Activated naive CD4-positive, alpha-beta T cell treated with anti-CD3 and anti-CD28 coated beads, Interleukin-2, amount 10 ng/mL, durations not matched to agents 7 days and 5 days (primary cell): ENCODE measurements at regions not wholly inside any gene's neighbourhood (a gene's known extent, or its start where the extent isn't known, plus 50 kb on each side); places are given as distances from the start of the nearest gene placed in this dataset.

Source experiments
- CTCF ChIA-PET: fragments of 350-600 bp; sonication (Branson Sonifier 250); formaldehyde crosslinking; loops from one replicate; lab custom pipeline; 2021; ENCODE audit warnings: antibody characterized with exemption; lab: Charles Lee
- DNase-seq: peaks from one replicate; pipeline ENCODE4 v3.0.0-alpha.2; 2020
- H3K27ac Mint-ChIP-seq: one replicate; pipeline ENCODE4 v1.8.0; 2021; ENCODE audit warnings: mild to moderate bottlenecking, moderate library complexity, mixed read lengths
- H3K27me3 Mint-ChIP-seq: one replicate; pipeline ENCODE4 v1.8.0; 2021; ENCODE audit warnings: mild to moderate bottlenecking, mixed read lengths
- H3K36me3 Mint-ChIP-seq: one replicate; pipeline ENCODE4 v1.8.0; 2021; ENCODE audit warnings: mixed read lengths
- H3K4me1 Mint-ChIP-seq: one replicate; pipeline ENCODE4 v1.8.0; 2021; ENCODE audit warnings: mixed read lengths
- H3K4me3 Mint-ChIP-seq: one replicate; pipeline ENCODE4 v1.8.0; 2021; ENCODE audit warnings: mild to moderate bottlenecking, moderate library complexity, mixed read lengths
- H3K9me3 Mint-ChIP-seq: one replicate; pipeline ENCODE4 v1.8.0; 2021; ENCODE audit warnings: mixed read lengths

GRCh38 chr12:72792889-72793288 is 520.7 kb downstream of the TRHDE start:
- Mint-ChIP-seq H3K9me3 (peaks cover 13% of the 10 kb centered on the region), H3K4me1 (no peaks in the 10 kb centered on the region), H3K4me3 (no peak overlapping the region), H3K27ac (no peak overlapping the region), H3K27me3 (no peaks in the 10 kb centered on the region), H3K36me3 (no peaks in the 10 kb centered on the region)
- no peak for DNase-seq
- CTCF ChIA-PET, result no interaction called here

DNA sequence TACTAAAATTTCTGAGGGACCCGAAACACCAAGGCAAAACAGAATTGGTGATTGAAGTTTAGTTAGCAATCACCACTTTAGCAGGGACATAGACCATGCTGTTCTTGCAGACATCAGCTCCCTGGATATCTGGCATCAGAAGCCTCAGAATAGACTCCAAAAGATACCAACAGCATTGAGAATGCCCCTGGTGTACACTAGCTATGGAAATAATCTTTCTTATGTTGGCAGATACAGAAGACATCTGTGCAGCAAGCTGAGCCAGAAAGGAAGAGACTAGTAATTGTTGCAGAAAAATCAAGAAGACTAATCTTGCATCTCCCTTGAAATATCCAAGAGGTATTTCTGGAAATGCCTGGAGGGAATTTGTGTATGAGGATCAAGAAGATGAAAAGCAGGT is 521.6 kb downstream of the TRHDE start:
- H3K27ac Mint-ChIP-seq, result no peak overlapping the region
- H3K27me3 Mint-ChIP-seq, result no peaks in the 10 kb centered on the region
- DNase-seq, result no peak
- H3K9me3 Mint-ChIP-seq, result peaks cover 13% of the 10 kb centered on the region
- CTCF ChIA-PET, result no interaction called here
- H3K36me3 Mint-ChIP-seq, result no peaks in the 10 kb centered on the region
- no peaks in the 10 kb centered on the region for H3K4me1 Mint-ChIP-seq
- no peak overlapping the region for H3K4me3 Mint-ChIP-seq

- DNase-seq, result no peak
- H3K4me3 Mint-ChIP-seq, result no peak overlapping the region
- no peaks in the 10 kb centered on the region for H3K4me1 Mint-ChIP-seq
- H3K27ac Mint-ChIP-seq, result no peak overlapping the region
- peaks cover 23% of the 10 kb centered on the region for H3K9me3 Mint-ChIP-seq
- no peaks in the 10 kb centered on the region for H3K27me3 Mint-ChIP-seq
- CTCF ChIA-PET, result no interaction called here
- no peaks in the 10 kb centered on the region for H3K36me3 Mint-ChIP-seq
Observed at GRCh38 chr12:72815421-72815820, 543.3 kb downstream of the TRHDE start.

DNA sequence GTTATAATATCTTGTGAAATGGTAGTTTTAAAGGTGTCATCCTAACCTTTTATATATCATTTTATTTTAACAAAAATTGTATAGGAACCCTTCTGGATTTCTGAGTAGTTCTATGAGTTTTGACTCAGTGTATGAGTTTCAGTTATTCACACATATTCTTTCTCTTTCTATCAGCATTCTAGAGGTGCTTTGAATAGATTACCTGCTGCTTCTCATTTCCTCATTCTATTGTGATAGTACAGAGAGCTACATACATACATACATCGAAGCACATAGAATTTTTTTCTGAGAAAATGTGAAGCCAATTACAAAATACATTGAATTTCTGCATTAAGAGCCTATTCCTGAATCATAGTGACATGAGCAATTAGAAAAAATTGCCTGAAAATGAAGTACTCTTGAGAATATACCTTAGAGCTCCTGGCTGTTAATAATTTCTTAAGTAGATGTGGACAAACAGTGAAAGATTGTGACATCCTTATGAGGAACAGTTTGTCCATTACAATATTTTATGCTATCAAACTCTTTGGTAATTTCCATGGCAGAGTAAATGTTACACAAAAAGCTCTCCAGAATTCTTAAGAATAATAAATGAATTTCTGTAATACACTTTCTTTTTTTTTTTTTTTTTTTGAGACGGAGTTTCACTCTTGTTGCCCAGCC is 556.6 kb downstream of the TRHDE start:
- no peaks in the 10 kb centered on the region for H3K36me3 Mint-ChIP-seq
- no peak for DNase-seq
- H3K27me3 Mint-ChIP-seq, result no peaks in the 10 kb centered on the region
- H3K4me1 Mint-ChIP-seq, result no peaks in the 10 kb centered on the region
- no peak overlapping the region for H3K4me3 Mint-ChIP-seq
- CTCF ChIA-PET, result no interaction called here
- H3K9me3 Mint-ChIP-seq, result peaks cover 9% of the 10 kb centered on the region
- H3K27ac Mint-ChIP-seq, result no peak overlapping the region

GRCh38 chr12:72829838-72830237 is 557.7 kb downstream of the TRHDE start:
- Mint-ChIP-seq H3K27ac (no peak overlapping the region), H3K27me3 (no peaks in the 10 kb centered on the region), H3K9me3 (peaks cover 10% of the 10 kb centered on the region), H3K4me3 (no peak overlapping the region), H3K4me1 (no peaks in the 10 kb centered on the region), H3K36me3 (no peaks in the 10 kb centered on the region)
- no peak for DNase-seq
- CTCF ChIA-PET, result no interaction called here

- H3K36me3 Mint-ChIP-seq, result no peaks in the 10 kb centered on the region
- no peaks in the 10 kb centered on the region for H3K27me3 Mint-ChIP-seq
- no peak overlapping the region for H3K4me3 Mint-ChIP-seq
- peaks cover 5% of the 10 kb centered on the region for H3K9me3 Mint-ChIP-seq
- H3K27ac Mint-ChIP-seq, result no peak overlapping the region
- H3K4me1 Mint-ChIP-seq, result no peaks in the 10 kb centered on the region
- CTCF ChIA-PET, result no interaction called here
- no peak for DNase-seq
Observed at GRCh38 chr12:72832024-72832423, 559.9 kb downstream of the TRHDE start.

DNA sequence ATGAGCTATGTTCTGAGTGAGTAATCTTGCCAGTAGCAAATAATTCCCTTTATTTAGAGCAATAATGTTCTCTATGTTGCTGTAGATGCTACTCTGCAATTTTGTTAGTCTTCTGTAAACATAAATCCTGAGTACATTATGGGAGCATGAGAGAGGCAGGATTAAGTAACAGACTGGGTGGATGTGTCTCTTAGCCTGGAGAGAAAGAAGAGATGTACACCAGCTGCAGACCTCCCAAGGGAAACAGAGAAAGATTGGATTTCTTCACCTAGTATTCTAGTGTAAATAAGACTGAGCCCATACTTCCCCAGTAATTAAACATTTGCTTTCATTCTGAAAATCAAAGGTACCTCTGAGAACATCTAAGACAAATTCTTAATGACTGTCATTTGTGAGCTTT is 564.0 kb downstream of the TRHDE start:
- H3K27me3 Mint-ChIP-seq, result no peaks in the 10 kb centered on the region
- H3K4me3 Mint-ChIP-seq, result no peak overlapping the region
- H3K27ac Mint-ChIP-seq, result no peak overlapping the region
- H3K36me3 Mint-ChIP-seq, result no peaks in the 10 kb centered on the region
- peaks cover 5% of the 10 kb centered on the region for H3K9me3 Mint-ChIP-seq
- H3K4me1 Mint-ChIP-seq, result no peaks in the 10 kb centered on the region
- CTCF ChIA-PET, result no interaction called here
- DNase-seq, result no peak

- Mint-ChIP-seq H3K36me3 (no peaks in the 10 kb centered on the region), H3K4me1 (no peaks in the 10 kb centered on the region), H3K4me3 (no peak overlapping the region), H3K9me3 (peaks cover 9% of the 10 kb centered on the region), H3K27me3 (no peaks in the 10 kb centered on the region), H3K27ac (no peak overlapping the region)
- no peak for DNase-seq
- CTCF ChIA-PET, result no interaction called here
Observed at GRCh38 chr12:72839696-72840095, 567.5 kb downstream of the TRHDE start.

GRCh38 chr12:72863671-72864070 is 591.5 kb downstream of the TRHDE start:
- H3K4me3 Mint-ChIP-seq, result no peak overlapping the region
- no peaks in the 10 kb centered on the region for H3K27me3 Mint-ChIP-seq
- no peak for DNase-seq
- H3K36me3 Mint-ChIP-seq, result no peaks in the 10 kb centered on the region
- H3K9me3 Mint-ChIP-seq, result peaks cover 3% of the 10 kb centered on the region
- no peak overlapping the region for H3K27ac Mint-ChIP-seq
- H3K4me1 Mint-ChIP-seq, result no peaks in the 10 kb centered on the region
- CTCF ChIA-PET, result no interaction called here

- no peak for DNase-seq
- no peaks in the 10 kb centered on the region for H3K27me3 Mint-ChIP-seq
- no peak overlapping the region for H3K4me3 Mint-ChIP-seq
- H3K27ac Mint-ChIP-seq, result no peak overlapping the region
- peaks cover 2% of the 10 kb centered on the region for H3K9me3 Mint-ChIP-seq
- no peaks in the 10 kb centered on the region for H3K4me1 Mint-ChIP-seq
- CTCF ChIA-PET, result no interaction called here
- H3K36me3 Mint-ChIP-seq, result no peaks in the 10 kb centered on the region
Observed at GRCh38 chr12:72865921-72866320, 593.8 kb downstream of the TRHDE start.

DNA sequence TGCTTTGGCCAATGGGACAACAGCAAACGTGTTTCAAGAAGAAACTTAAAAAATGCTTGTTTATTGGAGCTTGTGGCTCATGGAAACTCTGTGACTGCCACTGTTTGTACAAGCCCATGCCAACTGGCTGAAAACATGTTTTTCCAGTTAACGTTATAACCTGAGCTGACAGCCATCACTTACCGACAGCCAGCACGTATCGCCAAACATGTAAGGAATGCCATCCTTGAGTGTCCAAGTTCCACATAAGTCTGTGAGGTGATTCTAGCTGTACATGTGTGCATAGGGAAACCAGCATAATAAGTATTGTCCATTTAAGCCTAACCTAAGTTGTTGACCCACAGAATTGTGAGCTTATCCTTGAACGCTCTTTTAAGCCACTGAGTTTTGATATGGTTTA is 596.9 kb downstream of the TRHDE start:
- no peak overlapping the region for H3K27ac Mint-ChIP-seq
- CTCF ChIA-PET, result no interaction called here

GRCh38 chr12:72872238-72872887 is 600.2 kb downstream of the TRHDE start:
- H3K4me1 Mint-ChIP-seq, result no peaks in the 10 kb centered on the region
- no peaks in the 10 kb centered on the region for H3K27me3 Mint-ChIP-seq
- CTCF ChIA-PET, result no interaction called here
- H3K4me3 Mint-ChIP-seq, result no peak overlapping the region
- DNase-seq, result no peak
- peaks cover 12% of the 10 kb centered on the region for H3K9me3 Mint-ChIP-seq
- H3K27ac Mint-ChIP-seq, result no peak overlapping the region
- H3K36me3 Mint-ChIP-seq, result no peaks in the 10 kb centered on the region

More for the DNA sequence above, 596.9 kb downstream of the TRHDE start:
- peaks cover 4% of the 10 kb centered on the region for H3K9me3 Mint-ChIP-seq
- no peaks in the 10 kb centered on the region for H3K27me3 Mint-ChIP-seq
- no peaks in the 10 kb centered on the region for H3K36me3 Mint-ChIP-seq
- H3K4me1 Mint-ChIP-seq, result no peaks in the 10 kb centered on the region
- no peak overlapping the region for H3K4me3 Mint-ChIP-seq
- DNase-seq, result no peak

GRCh38 chr12:72872996-72873395 is 600.8 kb downstream of the TRHDE start:
- Mint-ChIP-seq H3K4me1 (no peaks in the 10 kb centered on the region), H3K27ac (no peak overlapping the region), H3K9me3 (peaks cover 12% of the 10 kb centered on the region), H3K4me3 (no peak overlapping the region), H3K27me3 (no peaks in the 10 kb centered on the region), H3K36me3 (no peaks in the 10 kb centered on the region)
- CTCF ChIA-PET, result no interaction called here
- no peak for DNase-seq

GRCh38 chr12:72876092-72876491 is 603.9 kb downstream of the TRHDE start:
- no peaks in the 10 kb centered on the region for H3K27me3 Mint-ChIP-seq
- no peak overlapping the region for H3K27ac Mint-ChIP-seq
- H3K4me1 Mint-ChIP-seq, result no peaks in the 10 kb centered on the region
- H3K9me3 Mint-ChIP-seq, result peaks cover 14% of the 10 kb centered on the region
- no peaks in the 10 kb centered on the region for H3K36me3 Mint-ChIP-seq
- CTCF ChIA-PET, result no interaction called here
- H3K4me3 Mint-ChIP-seq, result no peak overlapping the region
- DNase-seq, result no peak

DNA sequence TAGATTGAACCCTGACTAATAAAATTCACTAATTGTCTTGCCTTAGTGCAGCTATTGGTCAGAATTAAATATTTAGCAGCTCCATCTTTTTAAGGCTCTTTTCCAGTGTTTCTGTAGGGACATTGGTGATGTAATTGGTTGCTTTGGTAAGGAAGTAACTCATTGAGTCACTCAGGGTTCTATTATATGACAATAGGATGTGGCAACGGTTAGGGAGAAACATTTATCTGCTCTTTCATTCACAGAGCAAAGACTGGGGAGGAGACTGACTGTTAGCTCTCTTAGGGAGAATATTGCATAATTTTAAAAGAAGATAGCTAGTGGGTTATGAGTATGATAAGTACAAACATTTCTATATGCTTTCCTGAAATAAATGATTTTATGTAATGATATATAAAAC is 616.5 kb downstream of the TRHDE start:
- no peaks in the 10 kb centered on the region for H3K36me3 Mint-ChIP-seq
- DNase-seq, result no peak
- CTCF ChIA-PET, result no interaction called here
- no peaks in the 10 kb centered on the region for H3K27me3 Mint-ChIP-seq
- no peak overlapping the region for H3K4me3 Mint-ChIP-seq
- H3K4me1 Mint-ChIP-seq, result no peaks in the 10 kb centered on the region
- H3K9me3 Mint-ChIP-seq, result no peaks in the 10 kb centered on the region
- no peak overlapping the region for H3K27ac Mint-ChIP-seq
